ENCODE measurements at regions not wholly inside any gene's neighbourhood (a gene's known extent, or its start where the extent isn't known, plus 50 kb on each side); places are given as distances from the start of the nearest gene placed in this dataset.

- no peaks in the 10 kb centered on the region for H3K4me1 ChIP-seq
- no peak for DNase-seq (ENCODE audit: extremely low spot score in 2 of 2)
- H3K36me3 ChIP-seq = no peaks in the 10 kb centered on the region
- H3K27me3 ChIP-seq = no peaks in the 10 kb centered on the region
- H3K9me3 ChIP-seq = no peaks in the 10 kb centered on the region
- TF ChIP-seq POLR2A (IDR thresholded peaks at IDR 0.05) (no peak), CTCF (IDR thresholded peaks at IDR 0.05) (no peak), POLR2AphosphoS5 (IDR thresholded peaks at IDR 0.05; ENCODE audit: insufficient read depth in 1 of 2, low read depth in 1 of 2) (no peak)
- no peak overlapping the region for H3K27ac ChIP-seq
- intact Hi-C loops (cut with DNase I) = no loop called here
- no peak overlapping the region for H3K4me3 ChIP-seq
Observed at GRCh38 chr12:65619018-65619417, 205.3 kb upstream of the HMGA2 start.

- Histone ChIP-seq H3K4me1 (no peaks in the 10 kb centered on the region), H3K4me3 (no peak overlapping the region), H3K27me3 (no peaks in the 10 kb centered on the region), H3K27ac (no peak overlapping the region), H3K9me3 (no peaks in the 10 kb centered on the region), H3K36me3 (no peaks in the 10 kb centered on the region)
- intact Hi-C loops (cut with DNase I) = no loop called here
- TF ChIP-seq POLR2AphosphoS5 (IDR thresholded peaks at IDR 0.05; ENCODE audit: insufficient read depth in 1 of 2, low read depth in 1 of 2) = no peak
- no peak for TF ChIP-seq POLR2A (IDR thresholded peaks at IDR 0.05)
- no peak for TF ChIP-seq CTCF (IDR thresholded peaks at IDR 0.05)
- DNase-seq (ENCODE audit: extremely low spot score in 2 of 2) = no peak
Observed at GRCh38 chr12:65620046-65620445, 204.2 kb upstream of the HMGA2 start.

GRCh38 chr12:65622056-65622455, 202.2 kb upstream of the HMGA2 start:
- H3K27me3 ChIP-seq = no peaks in the 10 kb centered on the region
- H3K4me3 ChIP-seq = no peak overlapping the region
- intact Hi-C loops (cut with DNase I) = no loop called here

GRCh38 chr12:65623507-65623906, 200.8 kb upstream of the HMGA2 start:
- TF ChIP-seq CTCF (IDR thresholded peaks at IDR 0.05) (no peak), POLR2A (IDR thresholded peaks at IDR 0.05) (no peak), POLR2AphosphoS5 (IDR thresholded peaks at IDR 0.05; ENCODE audit: insufficient read depth in 1 of 2, low read depth in 1 of 2) (no peak)
- DNase-seq (ENCODE audit: extremely low spot score in 2 of 2) = no peak
- intact Hi-C loops (cut with DNase I) = no loop called here
- Histone ChIP-seq H3K4me1 (no peaks in the 10 kb centered on the region), H3K27ac (no peak overlapping the region), H3K36me3 (no peaks in the 10 kb centered on the region), H3K9me3 (no peaks in the 10 kb centered on the region), H3K27me3 (no peaks in the 10 kb centered on the region), H3K4me3 (no peak overlapping the region)

More at GRCh38 chr12:65622056-65622455, 202.2 kb upstream of the HMGA2 start:
- H3K36me3 ChIP-seq = no peaks in the 10 kb centered on the region
- DNase-seq (ENCODE audit: extremely low spot score in 2 of 2) = no peak
- H3K4me1 ChIP-seq = no peaks in the 10 kb centered on the region
- no peak for TF ChIP-seq POLR2AphosphoS5 (IDR thresholded peaks at IDR 0.05; ENCODE audit: insufficient read depth in 1 of 2, low read depth in 1 of 2)
- no peak for TF ChIP-seq POLR2A (IDR thresholded peaks at IDR 0.05)
- TF ChIP-seq CTCF (IDR thresholded peaks at IDR 0.05) = no peak
- H3K27ac ChIP-seq = no peak overlapping the region
- H3K9me3 ChIP-seq = no peaks in the 10 kb centered on the region

- H3K27ac ChIP-seq = no peak overlapping the region
- no peak overlapping the region for H3K4me3 ChIP-seq
- intact Hi-C loops (cut with DNase I) = no loop called here
- no peaks in the 10 kb centered on the region for H3K9me3 ChIP-seq
- TF ChIP-seq POLR2AphosphoS5 (IDR thresholded peaks at IDR 0.05; ENCODE audit: insufficient read depth in 1 of 2, low read depth in 1 of 2) (no peak), POLR2A (IDR thresholded peaks at IDR 0.05) (no peak), CTCF (IDR thresholded peaks at IDR 0.05) (no peak)
- DNase-seq (ENCODE audit: extremely low spot score in 2 of 2) = no peak
- H3K27me3 ChIP-seq = no peaks in the 10 kb centered on the region
- no peaks in the 10 kb centered on the region for H3K4me1 ChIP-seq
- H3K36me3 ChIP-seq = no peaks in the 10 kb centered on the region
Observed at GRCh38 chr12:65624554-65625086, 199.7 kb upstream of the HMGA2 start.

Data from vagina (tissue), 2 donors.